GOT3 (cell line): ENCODE measurements at regions not wholly inside any gene's neighbourhood (a gene's known extent, or its start where the extent isn't known, plus 50 kb on each side); places are given as distances from the start of the nearest gene placed in this dataset.

Experiments used
- DNase-seq: peaks from one replicate; lab custom pipeline; 2025; ENCODE audit warnings: mixed read lengths; lab: John Stamatoyannopoulos, UW

- DNase-seq: no peak
Observed at GRCh38 chr1:239826211-239826610, 265.5 kb upstream of the FMN2 start.

- DNase-seq: no peak
Observed at GRCh38 chr1:239826736-239827135, 264.9 kb upstream of the FMN2 start.

- DNase-seq: no peak
Observed at GRCh38 chr1:239829535-239829934, 262.1 kb upstream of the FMN2 start.

GRCh38 chr1:239831577-239832355, 259.9 kb upstream of the FMN2 start:
- DNase-seq: no peak

GRCh38 chr1:239833723-239834122, 258.0 kb upstream of the FMN2 start:
- no peak for DNase-seq

GRCh38 chr1:239835946-239836440, 255.7 kb upstream of the FMN2 start:
- DNase-seq: no peak

GRCh38 chr1:239840336-239840735, 251.3 kb upstream of the FMN2 start:
- no peak for DNase-seq

GRCh38 chr1:239840790-239841189, 250.9 kb upstream of the FMN2 start:
- DNase-seq: no peak

- no peak for DNase-seq
Observed at GRCh38 chr1:239841631-239842030, 250.1 kb upstream of the FMN2 start.

- no peak for DNase-seq
Observed at GRCh38 chr1:239843541-239843940, 248.1 kb upstream of the FMN2 start.

- no peak for DNase-seq
Observed at GRCh38 chr1:239844833-239845232, 246.8 kb upstream of the FMN2 start.

- no peak for DNase-seq
Observed at GRCh38 chr1:239854922-239855321, 236.8 kb upstream of the FMN2 start.

- DNase-seq: no peak
Observed at GRCh38 chr1:239856067-239856466, 235.6 kb upstream of the FMN2 start.

GRCh38 chr1:239856924-239857323, 234.8 kb upstream of the FMN2 start:
- no peak for DNase-seq

GRCh38 chr1:239858057-239858456, 233.6 kb upstream of the FMN2 start:
- DNase-seq: no peak

- no peak for DNase-seq
Observed at GRCh38 chr1:239858529-239858928, 233.2 kb upstream of the FMN2 start.

GRCh38 chr1:239861985-239862384, 229.7 kb upstream of the FMN2 start:
- DNase-seq: no peak

- DNase-seq: no peak
Observed at GRCh38 chr1:239868058-239868832, 223.4 kb upstream of the FMN2 start.

GRCh38 chr1:239870194-239870593, 221.5 kb upstream of the FMN2 start:
- no peak for DNase-seq

GRCh38 chr1:239872626-239873025, 219.1 kb upstream of the FMN2 start:
- DNase-seq: no peak

GRCh38 chr1:239874831-239875230, 216.9 kb upstream of the FMN2 start:
- DNase-seq: no peak

- DNase-seq: no peak
Observed at GRCh38 chr1:239879321-239880170, 212.1 kb upstream of the FMN2 start.
